HepG2 (cell line): ENCODE measurements at regions not wholly inside any gene's neighbourhood (a gene's known extent, or its start where the extent isn't known, plus 50 kb on each side); places are given as distances from the start of the nearest gene placed in this dataset.

Experiments used
- ATAC-seq: fragments of 200-7000 bp; cut with Tn5 transposase; 3 replicates; pipeline ENCODE4 v1.9.1; 2020; ENCODE audit warnings: mild to moderate bottlenecking, moderate library complexity
- BruUV-seq: library from RNA; stranded (reverse); fragments of 400-500 nt; replicated peaks from 2 replicates; lab custom pipeline; 2021; lab: Mats Ljungman, UMichigan
- CTCF ChIA-PET: fragments of 300-600 bp; formaldehyde crosslinking; extraction: SDS; loops from one replicate; lab custom pipeline; 2021; ENCODE audit warnings: low total read pairs, inconsistent platforms, low intra/inter-chr PET ratio; lab: Yijun Ruan, JAX
- POLR2A ChIA-PET: fragments of 350-600 bp; sonication (Branson Sonifier 250); formaldehyde crosslinking; loops from one replicate; lab custom pipeline; 2020; ENCODE audit warnings: antibody characterized with exemption, inconsistent platforms; lab: Yijun Ruan, JAX
- DNase-seq: peaks from one replicate; pipeline ENCODE4 v3.0.0-alpha.2; 2015; ENCODE audit warnings: low spot score
- FAIRE-seq: peaks from 3 replicates; lab custom pipeline; 2011; peaks lifted over from hg19 to GRCh38; lab: Jason Lieb, UNC
- H2AFZ ChIP-seq: one replicate; pipeline ENCODE4 v1.6.1; 2011; ENCODE audit warnings: low read length, inconsistent platforms
- H3K27ac ChIP-seq: fragments of 300-600 bp; 3 replicates; pipeline ENCODE4 v1.8.0; 2011; ENCODE audit warnings: mixed run types, mild to moderate bottlenecking, mixed read lengths, low read length, inconsistent platforms; ENCODE audit not compliant: insufficient read depth; ENCODE audit errors: extremely low read length
- H3K27me3 ChIP-seq, 2 experiments: fragments of 200-600 bp in 1 of 2; 2 replicates in 1 of 2; 3 replicates in 1 of 2; pipeline versions ENCODE4 v1.6.0 to v1.8.0; 2011; ENCODE audit warnings: low read length in 2 of 2, mild to moderate bottlenecking in 2 of 2, moderate library complexity in 2 of 2, inconsistent platforms in 1 of 2; ENCODE audit not compliant: insufficient read depth in 2 of 2, control insufficient read depth in 1 of 2
- H3K36me3 ChIP-seq, 2 experiments: fragments of 200-600 bp in 1 of 2; replicated peaks in 1 of 2; 2 replicates in 1 of 2; 3 replicates in 1 of 2; pipeline versions ENCODE4 v1.5.1 to v1.8.0; 2011; ENCODE audit warnings: low read length in 2 of 2, inconsistent platforms in 1 of 2; ENCODE audit not compliant: insufficient read depth in 2 of 2, control insufficient read depth in 1 of 2
- H3K4me1 ChIP-seq: 2 replicates; pipeline ENCODE4 v1.5.1; 2012; ENCODE audit warnings: low read length, inconsistent platforms; ENCODE audit not compliant: insufficient read depth
- H3K4me2 ChIP-seq: 2 replicates; pipeline ENCODE4 v1.6.0; 2011; ENCODE audit warnings: low read depth, low read length, inconsistent platforms
- H3K4me3 ChIP-seq, 3 experiments: fragments of 200-600 bp in 1 of 3; sonication (generic), shearing (Covaris generic) in 1 of 3; replicated peaks in 1 of 3; 2 replicates each; pipeline ENCODE4 v1.5.1; 2011 to 2016; ENCODE audit warnings: low read length in 3 of 3, inconsistent platforms in 2 of 3, low read depth in 2 of 3, mild to moderate bottlenecking in 2 of 3, control low read depth in 1 of 3, mixed read lengths in 1 of 3; ENCODE audit not compliant: insufficient read depth in 1 of 3
- H3K79me2 ChIP-seq: one replicate; pipeline ENCODE4 v1.6.1; 2011; ENCODE audit warnings: low read length, inconsistent platforms; ENCODE audit not compliant: insufficient read depth
- H3K9ac ChIP-seq: 2 replicates; pipeline ENCODE4 v1.6.0; 2011; ENCODE audit warnings: mild to moderate bottlenecking, low read depth, low read length, inconsistent platforms; ENCODE audit not compliant: insufficient read depth
- H3K9me3 ChIP-seq: 2 replicates; pipeline ENCODE4 v1.5.1; 2012; ENCODE audit warnings: mild to moderate bottlenecking, low read length
- H4K20me1 ChIP-seq: 2 replicates; pipeline ENCODE4 v1.6.0; 2011; ENCODE audit warnings: inconsistent platforms, mild to moderate bottlenecking, low read length, moderate library complexity; ENCODE audit not compliant: insufficient read depth
- FOXK2 ChIP-seq: fragments of 450-650 bp; IDR thresholded peaks from 2 replicates; pipeline ENCODE4 v1.6.1; 2016
- GATA4 ChIP-seq: sonication (generic); IDR thresholded peaks from 2 replicates; pipeline ENCODE4 v1.6.1; 2016; ENCODE audit warnings: antibody characterized with exemption, low read depth, borderline replicate concordance
- HNRNPLL ChIP-seq: fragments of 200-400 bp; formaldehyde crosslinking; IDR thresholded peaks from 2 replicates; pipeline ENCODE4 v1.6.1; 2017; ENCODE audit warnings: mild to moderate bottlenecking, low read depth, low read length; ENCODE audit not compliant: poor library complexity, severe bottlenecking
- KDM4B ChIP-seq: sonication (generic); formaldehyde crosslinking; IDR thresholded peaks from 2 replicates; pipeline ENCODE4 v1.4.0; 2020; ENCODE audit warnings: missing genetic modification reagents
- KDM5B ChIP-seq: sonication (generic); formaldehyde crosslinking; IDR thresholded peaks from 2 replicates; pipeline ENCODE4 v1.4.0; 2020; ENCODE audit warnings: missing genetic modification reagents, mild to moderate bottlenecking, borderline replicate concordance
- KLF9 ChIP-seq: IDR thresholded peaks from 2 replicates; pipeline ENCODE4 v1.6.1; 2016; ENCODE audit warnings: low read depth
- NR1H2 ChIP-seq: sonication (generic); formaldehyde crosslinking; IDR thresholded peaks from 2 replicates; pipeline ENCODE4 v1.8.1; 2022; ENCODE audit warnings: low read depth, missing genetic modification reagents, borderline replicate concordance
- STAG1 ChIP-seq: sonication (generic); formaldehyde crosslinking; IDR thresholded peaks from 2 replicates; pipeline ENCODE4 v1.4.0; 2020; ENCODE audit warnings: missing genetic modification reagents
- TBP ChIP-seq: sonication (generic); formaldehyde crosslinking; IDR thresholded peaks from 2 replicates; pipeline ENCODE4 v1.5.0; 2020; ENCODE audit warnings: missing genetic modification reagents
- YY1 ChIP-seq: IDR thresholded peaks from 2 replicates; pipeline ENCODE4 v1.6.1; 2011; ENCODE audit warnings: low read length, low read depth, moderate library complexity, mild to moderate bottlenecking; ENCODE audit not compliant: insufficient read depth, insufficient replicate concordance
- ZBTB25 ChIP-seq: IDR thresholded peaks from 2 replicates; pipeline ENCODE4 v1.6.1; 2018; ENCODE audit warnings: missing genetic modification reagents
- ZBTB42 ChIP-seq: sonication (generic); formaldehyde crosslinking; IDR thresholded peaks from 2 replicates; pipeline ENCODE4 v1.5.0; 2020; ENCODE audit warnings: mild to moderate bottlenecking, missing genetic modification reagents
- ZNF530 ChIP-seq: sonication (generic); formaldehyde crosslinking; IDR thresholded peaks from 2 replicates; pipeline ENCODE4 v1.5.0; 2020; ENCODE audit warnings: low read depth, mild to moderate bottlenecking, missing genetic modification reagents
- ZNF639 ChIP-seq: conservative IDR thresholded peaks from 2 replicates; pipeline ENCODE4 v1.6.1; 2018; ENCODE audit warnings: missing genetic modification reagents
- ZNF670 ChIP-seq: sonication (generic); formaldehyde crosslinking; IDR thresholded peaks from 2 replicates; pipeline ENCODE4 v1.8.0; 2022; ENCODE audit warnings: mild to moderate bottlenecking, missing genetic modification reagents, borderline replicate concordance
- ZNF713 ChIP-seq: sonication (generic); formaldehyde crosslinking; IDR thresholded peaks from 2 replicates; pipeline ENCODE4 v1.4.0; 2020; ENCODE audit warnings: mild to moderate bottlenecking, missing genetic modification reagents
- ZNF790 ChIP-seq: sonication (generic); formaldehyde crosslinking; IDR thresholded peaks from 2 replicates; pipeline ENCODE4 v1.8.0; 2022; ENCODE audit warnings: missing genetic modification reagents, mild to moderate bottlenecking, borderline replicate concordance
- ZNF850 ChIP-seq: sonication (generic); formaldehyde crosslinking; conservative IDR thresholded peaks from 2 replicates; pipeline ENCODE4 v1.9.0; 2021; ENCODE audit warnings: mild to moderate bottlenecking, missing genetic modification reagents
- ZSCAN25 ChIP-seq: sonication (generic); formaldehyde crosslinking; IDR thresholded peaks from 2 replicates; pipeline ENCODE4 v1.8.0; 2022; ENCODE audit warnings: mild to moderate bottlenecking, missing genetic modification reagents
- WGBS: methylation state at CpG from one replicate; pipeline ENCODE4 v1.1.6; 2017; ENCODE audit warnings: low lambda C conversion rate; 5-methylcytosine and 5-hydroxymethylcytosine counted together
- in situ Hi-C: cut with HindIII; loops from 2 replicates; pipeline ENCODE4 v1.10.0; 2017; ENCODE audit warnings: low pct_unique_long_range_greater_than_20kb; ENCODE audit not compliant: extremely low pct_ligation_motif_present
- intact Hi-C: fragments of 100-400 bp; cut with micrococcal nuclease; formaldehyde crosslinking; loops from one replicate; pipeline ENCODE4 v1.10.0; 2022; ENCODE audit not compliant: unreplicated experiment

GRCh38 chr12:127280393-127281275 lies 986.3 kb upstream of the TMEM132C start:
- H3K79me2 ChIP-seq = no peaks in the 10 kb centered on the region
- BruUV-seq = no TSS peak
- ChIA-PET POLR2A (no interaction called here), CTCF (interaction anchor here (1.2 to 2.0 kb wide), 2 partner anchors 100 to 397 kb away, joined by 3 to 10 read pairs; no protein-coding TSS in a partner anchor)
- 0 out of 5 replicates have a peak, but pooled peaks cover 0 to 2% of the 10 kb centered on the region in 2 experiments for H3K27me3 ChIP-seq
- no peak overlapping the region for H3K27ac ChIP-seq
- no peaks in the 10 kb centered on the region for H3K9me3 ChIP-seq
- 48% methylated on average over 24 of the region's 43 CpGs for WGBS
- FAIRE-seq = no peak
- H3K4me3 ChIP-seq = no peak overlapping the region
- no peak overlapping the region for H3K4me2 ChIP-seq
- no peaks in the 10 kb centered on the region for H4K20me1 ChIP-seq
- ATAC-seq = peak; percentile 91
- intact Hi-C loops = no loop called here
- H3K9ac ChIP-seq = no peak overlapping the region
- no peaks in the 10 kb centered on the region for H3K4me1 ChIP-seq
- H2AFZ ChIP-seq = no peak overlapping the region
- peak; percentile 4 for DNase-seq
- in situ Hi-C loops = no loop called here
- H3K36me3 ChIP-seq = no peaks in the 10 kb centered on the region
- TF ChIP-seq ZNF713 (CRISPR knock-in tag) = no peak
- no peak for TF ChIP-seq FOXK2
- no peak for TF ChIP-seq ZNF790 (CRISPR knock-in tag)
- TF ChIP-seq ZBTB25 = no peak
- peak; percentile 38 for TF ChIP-seq YY1
- no peak for TF ChIP-seq KDM4B (CRISPR knock-in tag)
- peak; percentile 55 for TF ChIP-seq HNRNPLL
- no peak for TF ChIP-seq GATA4
- no peak for TF ChIP-seq ZNF639 (CRISPR knock-in tag)
- TF ChIP-seq STAG1 (CRISPR knock-in tag) = peak; percentile 51
- no peak for TF ChIP-seq ZNF850 (CRISPR knock-in tag)
- no peak for TF ChIP-seq KLF9 (CRISPR knock-in tag)
- TF ChIP-seq ZNF670 (CRISPR knock-in tag) = no peak
- TF ChIP-seq ZSCAN25 = no peak
- no peak for TF ChIP-seq ZNF530
- no peak for TF ChIP-seq TBP
- no peak for TF ChIP-seq KDM5B (CRISPR knock-in tag)
- no peak for TF ChIP-seq NR1H2 (CRISPR knock-in tag)
- no peak for TF ChIP-seq ZBTB42 (CRISPR knock-in tag)
